Stimulated activated CD4-positive, alpha-beta T cell treated with anti-CD3 and anti-CD28 coated beads, Interleukin-1b, Interleukin-23, amount 100 ng/mL, for 24 hours (primary cell): ENCODE measurements at regions not wholly inside any gene's neighbourhood (a gene's known extent, or its start where the extent isn't known, plus 50 kb on each side); places are given as distances from the start of the nearest gene placed in this dataset.
"Not testable (repeated sequence)": the region's sequence is repeated elsewhere in the genome, so short reads cannot be mapped to it uniquely, and the experiment has no call there.

Experiments
- DNase-seq, 4 experiments: peaks; one replicate each; pipeline ENCODE4 v3.0.0-alpha.2; 2020; ENCODE audit warnings: low read depth in 4 of 4, low spot score in 1 of 4

DNA sequence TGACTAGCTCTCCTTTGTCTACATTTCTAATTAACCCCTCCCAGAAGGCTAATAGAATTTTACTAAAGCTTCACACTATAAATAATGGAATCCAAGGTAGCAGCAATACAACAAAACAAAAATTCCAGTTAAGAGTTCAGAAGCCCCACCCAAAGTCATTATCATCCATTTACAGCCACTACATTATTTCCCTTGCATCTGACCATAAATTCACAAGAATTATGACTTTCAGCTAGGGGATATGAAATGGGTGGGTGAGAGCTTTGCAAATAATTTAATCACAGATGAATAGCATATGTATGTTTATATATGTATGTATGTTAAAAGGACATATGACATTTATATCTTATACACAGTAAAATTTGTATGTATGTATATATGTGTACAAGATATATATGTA is 65.3 kb upstream of the PTGDR start:
- no peak for DNase-seq

DNA sequence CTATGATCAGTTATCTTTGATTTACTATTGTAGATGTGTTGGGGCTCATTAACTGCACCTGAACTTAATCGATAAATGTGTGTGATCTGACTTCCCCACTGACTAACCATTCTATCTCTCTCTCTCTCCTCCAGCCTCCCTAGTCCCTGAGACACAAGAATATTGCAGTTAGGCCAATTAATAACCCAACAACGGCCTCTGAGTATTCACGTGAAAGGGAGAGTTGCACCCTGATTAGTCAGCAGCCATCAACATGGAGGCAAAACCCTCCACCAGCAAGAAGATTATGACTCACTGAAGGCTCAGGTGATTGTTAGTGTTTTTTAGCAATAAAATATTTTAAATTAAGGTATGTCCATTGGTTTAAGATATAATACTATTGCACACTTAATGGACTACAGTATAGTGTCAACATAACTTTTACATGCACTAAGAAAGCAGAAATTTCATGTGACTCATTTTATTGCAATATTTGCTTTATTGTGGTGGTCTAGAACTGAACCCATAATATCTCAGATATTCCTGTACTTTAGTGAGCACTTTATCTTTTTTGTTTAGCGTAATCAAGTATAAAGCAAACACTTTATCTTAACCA is 77.1 kb upstream of the PTGDR start:
- DNase-seq = no peak

DNA sequence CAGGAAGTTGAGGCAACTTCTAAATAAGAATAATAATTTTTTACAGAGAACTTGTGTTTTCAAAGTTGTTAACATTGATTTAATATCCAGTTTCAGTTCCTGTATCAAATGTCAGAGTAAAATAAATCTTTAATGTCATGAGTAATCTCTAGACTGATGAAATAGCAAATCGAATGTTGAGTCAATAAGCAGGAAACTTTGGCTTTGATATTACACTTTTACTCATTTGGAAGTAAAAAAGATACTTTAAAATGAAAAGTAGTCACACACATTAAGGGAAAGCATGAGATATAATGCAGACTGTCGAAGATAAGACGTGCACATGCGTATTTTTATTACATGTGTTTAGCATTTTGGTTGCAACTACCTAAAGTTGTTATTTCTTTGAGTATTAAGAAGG is 78.2 kb upstream of the PTGDR start:
- no peak for DNase-seq

DNA sequence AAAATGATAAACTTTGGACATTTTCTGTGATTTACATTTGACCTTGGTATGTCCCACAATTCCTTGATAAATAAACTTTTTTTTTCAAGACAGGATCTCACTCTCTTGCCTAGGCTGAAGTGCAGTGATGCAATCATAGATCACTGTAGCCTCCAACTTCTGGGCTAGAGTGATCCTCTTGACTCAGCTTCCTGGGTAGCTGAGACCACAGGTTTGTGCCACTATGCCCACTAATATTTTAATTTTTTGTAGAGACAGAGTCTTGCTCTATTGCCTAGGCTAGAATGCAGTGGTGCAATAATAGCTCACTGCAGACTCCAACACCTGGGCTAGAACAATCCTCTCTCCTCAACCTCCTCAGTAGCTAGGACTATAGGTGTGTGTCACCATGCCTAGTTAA is 79.1 kb upstream of the PTGDR start:
- DNase-seq = no peak

DNA sequence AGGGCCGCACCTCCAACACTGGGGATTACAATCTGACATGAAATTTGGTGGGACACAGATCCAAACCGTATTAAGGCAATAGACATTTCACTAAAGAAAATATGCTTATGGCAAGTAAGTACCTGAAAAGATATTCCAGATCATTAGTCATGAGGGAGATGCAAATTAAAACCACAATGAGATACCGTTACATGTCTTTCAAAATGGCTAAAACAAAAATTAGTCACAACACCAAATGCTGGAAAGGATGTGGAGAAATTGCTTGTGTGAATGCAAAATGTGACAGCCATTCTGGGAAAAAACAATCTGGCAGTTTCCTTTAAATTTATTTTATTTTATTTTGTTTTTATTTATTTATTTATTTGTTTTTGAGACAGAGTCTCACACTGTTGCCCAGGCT is 82.3 kb upstream of the PTGDR start:
- no peak for DNase-seq

DNA sequence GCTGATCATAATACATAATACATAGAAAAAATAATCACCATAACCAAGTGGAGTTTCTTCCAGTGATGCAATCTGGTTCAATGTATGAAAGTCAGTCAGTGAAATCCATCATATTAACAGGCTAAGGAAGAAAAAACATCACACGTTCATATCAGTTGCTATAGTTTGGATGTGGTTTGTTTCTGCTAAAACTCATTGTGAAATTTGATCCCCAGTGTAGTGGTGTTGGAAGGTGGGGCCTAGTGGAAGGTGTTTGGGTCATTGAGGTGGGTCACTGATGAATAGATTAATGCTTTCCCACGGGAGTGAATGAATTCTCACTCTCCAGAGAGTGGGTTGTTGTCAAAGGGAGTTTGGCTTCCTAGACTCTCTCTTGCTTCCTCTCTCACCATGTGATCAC is 84.6 kb upstream of the PTGDR start:
- no peak for DNase-seq

DNA sequence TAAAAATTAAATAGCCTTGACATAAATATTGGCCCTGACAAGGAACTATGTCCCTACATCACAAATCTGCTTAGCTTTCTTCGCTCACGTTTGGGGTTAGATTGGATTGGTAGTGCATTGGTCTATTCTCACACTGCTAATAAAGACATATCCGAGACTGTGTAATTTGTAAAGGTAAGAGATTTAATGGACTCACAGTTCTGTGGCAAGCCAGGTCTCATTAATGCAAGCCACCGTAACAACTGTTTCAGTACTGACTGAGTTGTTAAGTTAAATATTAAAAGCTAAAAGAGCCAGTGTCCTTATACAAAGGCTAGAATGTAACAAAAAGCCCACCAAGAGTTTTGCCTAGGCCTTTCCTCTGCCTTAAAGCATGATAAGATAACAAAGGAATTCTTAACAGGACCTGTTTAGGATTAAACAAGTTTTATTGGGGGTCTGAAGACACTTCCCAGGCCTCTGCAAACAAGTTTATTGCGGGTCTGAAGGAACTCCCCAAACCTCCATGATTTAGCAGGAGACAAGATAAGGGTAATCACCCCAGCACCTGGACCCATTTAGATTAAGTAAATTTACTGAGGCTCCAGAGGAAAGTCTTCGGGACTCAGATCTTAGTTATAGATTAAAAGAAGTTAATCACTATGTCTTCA is 88.2 kb upstream of the PTGDR start:
- DNase-seq = no peak

DNA sequence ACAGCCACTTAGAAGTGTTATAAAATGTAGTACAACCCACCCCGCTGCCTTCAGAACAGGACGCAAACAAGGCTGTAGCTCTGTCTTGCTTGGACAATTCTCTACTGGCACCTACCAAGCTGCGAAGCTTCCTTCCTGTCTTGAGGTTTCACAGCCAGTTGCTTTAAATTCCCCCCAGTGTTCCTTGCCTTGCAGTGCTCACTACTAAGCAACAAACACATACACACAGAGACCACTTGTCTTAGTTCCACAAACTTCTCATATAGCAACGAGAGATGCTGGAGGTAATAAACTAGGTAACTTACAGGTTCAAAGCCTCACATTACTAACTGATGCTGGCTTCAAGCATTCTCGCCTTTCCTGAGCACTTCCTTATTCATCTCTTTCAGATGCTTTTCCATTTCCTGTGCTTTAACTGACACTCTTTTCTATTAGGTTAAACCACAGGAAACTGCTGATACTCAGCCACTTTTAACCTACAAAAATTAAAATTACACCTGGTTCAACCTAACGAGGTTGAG is 91.5 kb upstream of the PTGDR start:
- DNase-seq = no peak

DNA sequence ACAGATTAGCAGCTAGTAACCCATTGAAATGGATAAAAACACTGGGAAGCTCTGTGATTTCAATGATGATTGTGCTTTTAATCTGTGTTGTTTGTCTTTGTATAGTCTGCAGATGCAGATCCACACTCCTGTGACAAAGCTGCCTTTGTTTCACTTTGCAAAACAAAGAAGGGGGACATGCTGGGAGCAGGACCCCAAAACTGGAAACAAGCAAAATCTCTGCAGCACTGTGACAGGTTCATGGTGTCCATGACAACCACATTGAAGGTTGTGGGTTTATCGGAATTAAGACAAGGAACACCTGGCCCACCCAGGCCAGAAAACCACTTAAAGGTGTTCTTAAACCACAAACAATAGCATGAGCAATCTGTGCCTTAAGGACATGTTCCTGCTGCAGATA is 95.6 kb upstream of the PTGDR start:
- DNase-seq = not testable (repeated sequence)

DNA sequence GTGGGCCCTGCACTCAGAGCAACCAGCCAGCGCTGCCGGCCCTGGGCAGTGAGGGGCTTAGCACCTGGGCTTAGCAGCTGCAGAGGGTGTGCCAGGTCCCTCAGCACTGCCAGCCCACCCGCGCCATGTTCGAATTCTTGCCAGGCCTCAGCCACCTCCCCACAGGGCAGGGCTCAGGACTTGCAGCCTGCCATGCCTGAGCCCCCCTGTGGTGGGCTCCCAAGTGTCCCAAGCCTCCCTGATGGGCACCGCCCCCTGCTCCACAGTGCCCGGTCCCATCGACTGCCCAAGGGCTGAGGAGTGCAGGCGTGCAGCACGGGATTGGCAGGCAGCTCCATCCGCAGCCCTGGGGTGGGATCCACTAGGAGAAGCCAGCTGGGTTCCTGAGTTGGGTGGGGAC is 98.0 kb upstream of the NID2 start:
- no peak for DNase-seq

DNA sequence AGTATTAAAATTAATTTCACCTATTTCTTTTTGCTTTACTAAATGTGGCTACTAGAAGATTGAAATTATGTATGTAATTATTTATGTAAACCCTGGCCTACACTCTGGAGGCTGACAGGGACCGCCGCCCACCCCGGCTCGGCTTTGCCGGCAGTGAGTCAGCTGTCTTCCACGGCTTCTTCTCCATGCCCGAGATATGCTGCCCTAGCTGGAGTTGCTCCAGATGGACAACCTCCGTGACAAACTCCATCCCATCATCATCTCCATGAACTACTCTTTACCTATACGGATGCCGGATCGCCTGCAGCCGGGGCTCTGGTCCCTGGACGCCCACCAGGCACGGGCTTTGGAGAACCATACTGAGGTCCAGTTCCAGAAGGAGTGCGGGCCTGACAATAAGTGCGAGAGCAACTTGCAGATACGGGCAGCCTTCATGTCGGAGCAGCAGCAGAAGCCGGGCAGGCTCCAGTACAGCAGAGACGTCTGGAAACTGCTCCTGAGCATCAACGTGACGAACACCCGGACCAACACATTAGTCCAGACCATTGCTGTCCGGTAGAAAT is 86.9 kb upstream of the NID2 start:
- no peak for DNase-seq

DNA sequence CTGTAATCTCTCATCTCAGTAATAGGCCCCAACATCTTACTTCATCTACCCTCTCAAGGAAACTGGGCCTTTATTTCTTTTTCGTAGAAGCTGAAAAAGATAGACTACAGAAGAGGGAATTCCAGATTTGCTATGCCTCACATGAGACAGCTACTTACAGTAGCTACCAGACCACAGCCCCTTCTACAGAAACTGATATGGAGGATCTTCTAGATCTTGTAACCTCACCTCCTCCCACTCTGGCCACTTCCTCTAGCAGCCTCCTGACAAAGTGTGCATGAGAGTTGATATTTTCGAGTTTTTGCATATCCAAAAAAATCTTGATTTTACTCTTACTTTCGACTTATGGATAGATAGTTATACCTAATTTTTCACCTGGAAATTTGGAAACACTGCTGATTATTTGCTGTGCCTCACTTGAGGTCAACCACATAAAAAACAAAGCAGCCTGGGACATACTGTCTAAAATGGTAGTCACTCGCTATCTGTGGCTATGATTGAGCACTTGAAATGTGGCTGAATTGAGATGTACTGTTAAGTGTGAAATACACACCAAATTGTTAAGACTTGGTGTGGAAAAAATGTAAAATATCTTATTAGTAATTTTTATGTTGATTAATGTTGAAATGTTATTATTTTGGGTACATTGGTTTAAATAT is 86.3 kb upstream of the NID2 start:
- no peak for DNase-seq

DNA sequence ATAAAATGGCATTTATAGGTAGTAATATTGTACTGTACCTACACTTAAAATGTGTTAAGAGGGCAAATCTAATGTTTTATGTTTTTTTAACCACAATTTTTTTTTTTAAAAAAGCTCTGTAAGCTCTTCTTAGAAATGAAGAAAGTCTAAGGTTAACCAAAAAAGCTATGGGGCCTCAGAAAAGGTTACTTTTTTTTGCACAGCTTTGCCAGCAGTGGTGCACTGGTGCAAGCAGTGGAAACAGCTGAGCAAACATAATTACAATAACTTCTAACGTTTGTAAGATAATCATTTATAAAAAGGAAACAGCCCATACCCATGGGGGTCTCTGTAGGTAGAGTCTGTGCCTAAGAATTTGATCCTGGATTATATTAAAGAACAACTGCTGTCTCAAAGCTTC is 85.1 kb upstream of the NID2 start:
- no peak for DNase-seq

DNA sequence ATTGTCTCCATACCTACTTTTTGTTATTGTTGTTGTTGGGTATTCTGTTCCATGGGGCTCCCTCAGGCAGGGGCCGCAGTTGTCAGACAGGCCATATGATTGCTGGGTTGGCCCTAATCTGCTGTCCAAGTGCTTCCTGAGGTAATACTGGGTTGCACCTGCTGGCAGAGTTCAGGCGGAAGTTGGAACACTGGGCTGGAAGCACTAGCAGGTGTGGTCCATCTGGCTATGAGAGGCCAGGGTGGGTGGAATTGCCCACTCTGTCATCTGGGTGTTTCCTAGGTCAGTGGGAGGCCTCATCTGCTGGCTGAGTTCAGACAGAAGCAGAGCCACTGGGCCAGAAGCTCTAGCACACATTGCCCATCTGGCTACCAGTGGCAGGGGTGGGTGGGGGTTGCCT is 81.3 kb upstream of the NID2 start:
- DNase-seq = no peak

DNA sequence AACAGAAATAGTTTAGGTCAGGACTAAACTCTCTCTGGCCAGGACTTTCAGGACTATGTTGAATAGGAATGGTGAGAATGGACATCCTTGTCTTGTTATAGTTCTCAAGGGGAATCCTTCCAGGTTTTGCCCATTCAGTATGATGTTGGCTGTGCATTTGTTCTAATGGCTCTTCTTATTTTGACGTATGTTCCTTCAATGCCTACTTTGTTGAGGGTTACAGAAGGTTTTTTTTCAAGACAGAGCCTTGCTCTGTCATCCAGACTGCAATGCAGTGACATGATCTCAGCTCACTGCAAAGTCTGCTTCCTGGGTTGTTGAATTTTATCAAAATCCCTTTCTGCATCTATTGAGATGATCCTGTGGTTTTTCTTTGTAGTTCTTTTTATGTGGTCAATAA is 79.5 kb upstream of the NID2 start:
- no peak for DNase-seq

DNA sequence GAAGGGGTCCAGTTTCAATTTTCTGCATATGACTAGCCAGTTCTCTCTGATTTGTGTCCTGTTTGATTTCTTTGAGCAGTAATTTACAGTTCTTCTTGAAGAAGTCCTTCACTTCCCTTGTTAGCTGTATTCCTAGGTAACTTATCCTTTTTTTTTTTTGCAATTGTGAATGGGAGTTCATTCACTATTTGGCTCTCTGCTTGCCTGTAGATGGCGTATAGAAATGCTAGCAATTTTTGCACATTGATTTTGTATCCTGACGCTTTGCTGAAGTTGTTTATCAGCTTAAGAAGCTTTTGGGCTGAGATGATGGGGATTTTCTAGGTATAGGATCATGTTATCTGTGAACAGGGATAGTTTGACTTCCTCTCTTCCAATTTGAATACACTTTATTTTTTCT is 77.6 kb upstream of the NID2 start:
- DNase-seq = no peak

DNA sequence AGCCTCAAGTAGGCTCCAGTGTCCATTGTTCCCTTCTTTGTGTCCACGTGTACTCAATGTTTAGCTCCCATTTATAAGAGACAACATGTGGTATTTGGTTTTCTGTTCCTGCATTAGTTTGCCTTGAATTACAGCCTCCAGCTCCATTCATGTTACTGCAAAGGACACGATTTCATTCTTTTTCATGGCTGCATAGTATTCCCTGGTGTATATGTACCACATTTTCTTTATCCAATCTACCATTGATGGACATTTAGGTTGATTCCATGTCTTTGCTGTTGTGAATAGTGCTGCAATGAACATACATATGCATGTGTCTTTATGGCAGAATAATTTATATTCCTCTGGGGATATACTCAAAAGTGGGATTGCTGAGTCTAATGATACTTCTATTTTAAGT is 75.2 kb upstream of the NID2 start:
- not testable (repeated sequence) for DNase-seq

DNA sequence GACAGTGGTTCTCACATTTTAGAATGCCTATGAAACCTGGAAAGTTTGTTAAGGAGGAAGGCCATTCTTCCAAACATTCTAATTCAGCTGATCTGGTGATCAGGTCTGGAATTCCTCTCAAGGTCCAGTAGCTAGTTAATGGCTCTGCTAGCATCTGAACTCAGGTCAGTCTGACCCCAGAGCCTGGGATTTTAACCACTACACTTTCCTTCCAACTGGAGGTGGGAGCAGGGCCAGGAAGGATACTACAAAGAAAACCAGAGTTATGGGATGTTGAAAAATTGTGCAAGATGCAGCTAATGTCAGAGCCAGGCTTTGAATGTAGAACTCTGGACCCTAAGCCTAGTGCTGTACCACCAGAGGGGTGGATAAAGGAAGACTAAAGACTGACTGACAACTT is 73.6 kb upstream of the NID2 start:
- DNase-seq = no peak

DNA sequence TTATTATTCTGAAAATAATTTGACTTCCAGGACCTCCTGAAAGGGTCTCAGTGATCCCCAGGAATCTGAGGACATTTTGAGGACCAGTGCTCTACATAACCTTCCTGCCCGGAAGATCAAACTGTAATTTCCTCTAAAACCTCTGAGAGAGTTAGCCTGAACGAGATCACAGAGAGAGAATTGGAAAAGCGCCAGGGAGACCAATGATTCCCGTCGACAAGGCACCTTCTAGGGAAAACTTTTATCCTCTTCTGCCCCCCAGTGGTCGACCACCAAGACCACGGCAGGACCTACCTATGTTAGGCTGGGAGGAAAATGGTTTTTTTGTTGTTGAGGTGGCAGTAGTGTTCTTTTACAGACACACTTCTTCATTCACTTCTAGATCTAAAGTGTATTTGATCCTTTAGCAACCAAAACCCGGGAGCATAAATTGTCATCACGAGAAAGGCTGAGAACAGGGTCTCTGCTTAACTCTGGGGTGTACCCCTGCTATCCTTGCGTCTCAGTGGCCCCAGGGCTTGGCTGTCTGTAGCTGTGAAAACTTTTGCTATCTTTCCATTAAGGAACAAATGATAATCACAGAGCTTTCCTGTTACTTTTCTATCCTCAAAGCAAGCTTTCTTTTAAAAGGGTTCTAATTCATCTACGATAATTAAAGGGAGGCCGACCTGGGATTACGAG is 62.9 kb upstream of the NID2 start:
- peak; percentile 8 to 44 (median 20) for DNase-seq

DNA sequence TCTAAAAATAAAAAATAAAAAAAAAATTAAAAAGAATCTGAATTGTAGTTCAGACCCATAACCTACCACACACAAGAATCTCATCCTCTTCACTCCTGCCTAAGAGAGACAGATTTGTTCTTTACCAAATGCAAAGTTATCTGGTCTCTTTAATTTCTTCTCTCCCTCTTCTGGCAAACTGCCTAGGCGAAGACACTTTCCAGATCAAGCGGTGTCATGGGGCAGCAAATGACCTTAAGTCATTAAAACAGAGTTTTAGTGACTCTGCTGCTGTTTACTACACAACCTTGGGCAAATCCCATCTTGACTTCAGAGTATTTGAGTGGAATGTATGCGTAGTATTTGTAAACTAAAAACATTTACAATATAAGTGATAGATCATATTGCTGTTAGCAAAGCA is 60.9 kb upstream of the NID2 start:
- DNase-seq = no peak

DNA sequence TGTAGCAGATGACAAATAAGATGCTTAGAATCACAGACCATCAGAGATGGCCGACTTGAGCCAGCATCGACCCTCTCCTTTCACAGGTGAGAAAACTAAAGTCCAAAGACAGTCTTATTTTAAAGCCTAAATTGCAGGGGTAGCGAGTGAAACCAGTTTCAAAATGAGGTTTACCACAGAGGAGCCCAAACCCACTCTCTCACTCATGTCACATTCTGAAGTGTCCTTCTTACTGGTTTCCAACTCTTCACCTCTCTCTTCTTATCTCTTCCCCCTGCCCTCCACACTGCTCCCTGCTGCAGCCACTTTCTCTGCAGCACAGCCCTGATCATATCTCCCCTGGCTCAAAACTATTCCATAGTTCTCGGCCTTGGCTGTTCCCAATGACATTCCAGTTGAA is 57.0 kb upstream of the NID2 start:
- no peak for DNase-seq
